ENCODE measurements at regions not wholly inside any gene's neighbourhood (a gene's known extent, or its start where the extent isn't known, plus 50 kb on each side); places are given as distances from the start of the nearest gene placed in this dataset.
"Not testable (repeated sequence)": the region's sequence is repeated elsewhere in the genome, so short reads cannot be mapped to it uniquely, and the experiment has no call there.

GRCh38 chr4:138579146-138579545 is 337.0 kb upstream of the SLC7A11 start:
- TF ChIP-seq CTCF (conservative IDR thresholded peaks at IDR 0.05): no peak
- Mint-ChIP-seq H3K27me3 (no peaks in the 10 kb centered on the region), H3K4me1 (ENCODE audit: unreplicated experiment) (no peaks in the 10 kb centered on the region), H3K4me3 (no peak overlapping the region), H3K27ac (no peak overlapping the region), H3K36me3 (no peaks in the 10 kb centered on the region), H3K9me3 (peaks cover 11% of the 10 kb centered on the region)
- DNase-seq (ENCODE audit: extremely low spot score, unreplicated experiment): no peak

GRCh38 chr4:138577826-138578225 is 335.7 kb upstream of the SLC7A11 start:
- H3K36me3 Mint-ChIP-seq; DNase-seq (ENCODE audit: extremely low spot score, unreplicated experiment); H3K27me3 Mint-ChIP-seq; H3K27ac Mint-ChIP-seq; H3K4me1 Mint-ChIP-seq (ENCODE audit: unreplicated experiment); H3K4me3 Mint-ChIP-seq: not testable (repeated sequence)
- H3K9me3 Mint-ChIP-seq: peaks cover 11% of the 10 kb centered on the region

GRCh38 chr4:138577145-138577544 is 335.0 kb upstream of the SLC7A11 start:
- no peaks in the 10 kb centered on the region for H3K36me3 Mint-ChIP-seq
- H3K27me3 Mint-ChIP-seq: no peaks in the 10 kb centered on the region
- H3K9me3 Mint-ChIP-seq: peaks cover 11% of the 10 kb centered on the region
- H3K4me1 Mint-ChIP-seq (ENCODE audit: unreplicated experiment): no peaks in the 10 kb centered on the region
- no peak overlapping the region for H3K27ac Mint-ChIP-seq
- TF ChIP-seq CTCF (conservative IDR thresholded peaks at IDR 0.05): peak; percentile 14
- no peak overlapping the region for H3K4me3 Mint-ChIP-seq
- no peak for DNase-seq (ENCODE audit: extremely low spot score, unreplicated experiment)

- Mint-ChIP-seq H3K4me1 (ENCODE audit: unreplicated experiment) (no peaks in the 10 kb centered on the region), H3K9me3 (peaks cover 11% of the 10 kb centered on the region), H3K36me3 (no peaks in the 10 kb centered on the region), H3K27me3 (no peaks in the 10 kb centered on the region), H3K27ac (no peak overlapping the region), H3K4me3 (no peak overlapping the region)
- TF ChIP-seq CTCF (conservative IDR thresholded peaks at IDR 0.05): peak; percentile 61
- no peak for DNase-seq (ENCODE audit: extremely low spot score, unreplicated experiment)
Observed at GRCh38 chr4:138576684-138577083, 334.5 kb upstream of the SLC7A11 start.

- no peak for DNase-seq (ENCODE audit: extremely low spot score, unreplicated experiment)
- Mint-ChIP-seq H3K4me3 (no peak overlapping the region), H3K4me1 (ENCODE audit: unreplicated experiment) (no peaks in the 10 kb centered on the region), H3K27ac (no peak overlapping the region), H3K27me3 (no peaks in the 10 kb centered on the region), H3K36me3 (no peaks in the 10 kb centered on the region), H3K9me3 (peaks cover 9% of the 10 kb centered on the region)
- TF ChIP-seq CTCF (conservative IDR thresholded peaks at IDR 0.05): no peak
Observed at GRCh38 chr4:138573246-138573645, 331.1 kb upstream of the SLC7A11 start.

GRCh38 chr4:138572007-138572406 is 329.9 kb upstream of the SLC7A11 start:
- Mint-ChIP-seq H3K4me3 (no peak overlapping the region), H3K9me3 (no peaks in the 10 kb centered on the region), H3K36me3 (no peaks in the 10 kb centered on the region), H3K4me1 (ENCODE audit: unreplicated experiment) (no peaks in the 10 kb centered on the region), H3K27ac (no peak overlapping the region), H3K27me3 (no peaks in the 10 kb centered on the region)
- no peak for TF ChIP-seq CTCF (conservative IDR thresholded peaks at IDR 0.05)
- DNase-seq (ENCODE audit: extremely low spot score, unreplicated experiment): no peak

All from type B pancreatic cell (in vitro differentiated cells).